RWPE2 (cell line): ENCODE measurements at regions not wholly inside any gene's neighbourhood (a gene's known extent, or its start where the extent isn't known, plus 50 kb on each side); places are given as distances from the start of the nearest gene placed in this dataset.
A peak's percentile ranks its signal among the peaks of the same experiment; 100 is the strongest.
"Not testable (repeated sequence)": the region's sequence is repeated elsewhere in the genome, so short reads cannot be mapped to it uniquely, and the experiment has no call there.

Experiments used
- ATAC-seq: fragments of 200-7000 bp; cut with Tn5 transposase; 3 replicates; pipeline ENCODE4 v1.9.1; 2021; ENCODE audit warnings: low read depth
- DNase-seq: peaks from one replicate; pipeline ENCODE4 v3.0.0-alpha.2; 2020; ENCODE audit warnings: low spot score
- H3K27ac ChIP-seq: fragments of 450-650 bp; 2 replicates; pipeline ENCODE4 v1.5.1; 2017; ENCODE audit warnings: mild to moderate bottlenecking; ENCODE audit not compliant: poor library complexity, severe bottlenecking
- H3K27me3 ChIP-seq: fragments of 250-450 bp; sonication (Bioruptor Pico); 2 replicates; pipeline ENCODE4 v1.5.1; 2021; ENCODE audit warnings: mild to moderate bottlenecking, moderate library complexity; ENCODE audit not compliant: insufficient read depth, poor library complexity, severe bottlenecking
- H3K36me3 ChIP-seq: fragments of 250-450 bp; sonication (Bioruptor Pico); 2 replicates; pipeline ENCODE4 v1.5.1; 2020; ENCODE audit warnings: low read depth, mild to moderate bottlenecking, moderate library complexity
- H3K4me1 ChIP-seq: fragments of 250-450 bp; sonication (Bioruptor Pico); 2 replicates; pipeline ENCODE4 v1.5.1; 2021; ENCODE audit warnings: mild to moderate bottlenecking, moderate library complexity; ENCODE audit not compliant: insufficient read depth, poor library complexity, severe bottlenecking
- H3K4me3 ChIP-seq: fragments of 250-450 bp; sonication (Bioruptor Pico); 2 replicates; pipeline ENCODE4 v1.5.1; 2021; ENCODE audit warnings: mild to moderate bottlenecking, moderate library complexity; ENCODE audit not compliant: severe bottlenecking
- H3K9me3 ChIP-seq: fragments of 250-450 bp; sonication (Bioruptor Pico); 2 replicates; pipeline ENCODE4 v1.5.1; 2021; ENCODE audit warnings: mild to moderate bottlenecking, moderate library complexity; ENCODE audit not compliant: severe bottlenecking
- TF ChIP-seq, protein P1 (sequence below): fragments of 450-650 bp; IDR thresholded peaks from one replicate; pipeline ENCODE4 v1.5.1; 2017; ENCODE audit warnings: mild to moderate bottlenecking, moderate library complexity; ENCODE audit not compliant: poor library complexity, severe bottlenecking

DNA sequence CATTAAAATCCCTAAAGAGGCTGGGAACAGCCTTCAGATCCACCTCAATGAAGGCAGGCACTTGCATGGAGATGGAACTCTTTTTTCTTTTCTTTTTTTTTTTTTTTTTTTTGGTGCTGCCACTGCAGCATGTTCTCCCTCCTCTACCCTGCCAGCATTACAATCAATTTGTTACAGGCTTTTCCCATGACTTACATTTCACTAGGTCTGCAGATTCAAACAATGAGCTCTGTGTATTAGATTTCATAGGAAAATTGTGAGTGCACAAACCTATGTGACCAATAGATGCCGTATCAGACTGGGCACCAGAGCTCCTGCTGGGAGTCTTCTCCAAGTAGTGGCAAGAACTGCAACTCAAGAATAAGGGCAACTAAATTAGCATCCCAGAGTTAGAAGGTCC lies 63.8 kb upstream of the GABRQ start:
- Histone ChIP-seq H3K36me3 (no peaks in the 10 kb centered on the region), H3K27ac (no peak overlapping the region), H3K4me3 (no peak overlapping the region), H3K4me1 (no peaks in the 10 kb centered on the region), H3K9me3 (no peaks in the 10 kb centered on the region), H3K27me3 (no peaks in the 10 kb centered on the region)
- ATAC-seq (no peak), DNase-seq (no peak)
- TF ChIP-seq, protein P1, sequence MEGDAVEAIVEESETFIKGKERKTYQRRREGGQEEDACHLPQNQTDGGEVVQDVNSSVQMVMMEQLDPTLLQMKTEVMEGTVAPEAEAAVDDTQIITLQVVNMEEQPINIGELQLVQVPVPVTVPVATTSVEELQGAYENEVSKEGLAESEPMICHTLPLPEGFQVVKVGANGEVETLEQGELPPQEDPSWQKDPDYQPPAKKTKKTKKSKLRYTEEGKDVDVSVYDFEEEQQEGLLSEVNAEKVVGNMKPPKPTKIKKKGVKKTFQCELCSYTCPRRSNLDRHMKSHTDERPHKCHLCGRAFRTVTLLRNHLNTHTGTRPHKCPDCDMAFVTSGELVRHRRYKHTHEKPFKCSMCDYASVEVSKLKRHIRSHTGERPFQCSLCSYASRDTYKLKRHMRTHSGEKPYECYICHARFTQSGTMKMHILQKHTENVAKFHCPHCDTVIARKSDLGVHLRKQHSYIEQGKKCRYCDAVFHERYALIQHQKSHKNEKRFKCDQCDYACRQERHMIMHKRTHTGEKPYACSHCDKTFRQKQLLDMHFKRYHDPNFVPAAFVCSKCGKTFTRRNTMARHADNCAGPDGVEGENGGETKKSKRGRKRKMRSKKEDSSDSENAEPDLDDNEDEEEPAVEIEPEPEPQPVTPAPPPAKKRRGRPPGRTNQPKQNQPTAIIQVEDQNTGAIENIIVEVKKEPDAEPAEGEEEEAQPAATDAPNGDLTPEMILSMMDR: no peak

GRCh38 chrX:152575331-152575730 lies 62.4 kb upstream of the GABRQ start:
- Histone ChIP-seq H3K9me3 (no peaks in the 10 kb centered on the region), H3K4me3 (no peak overlapping the region), H3K27me3 (no peaks in the 10 kb centered on the region), H3K36me3 (no peaks in the 10 kb centered on the region), H3K4me1 (no peaks in the 10 kb centered on the region), H3K27ac (no peak overlapping the region)
- no peak for DNase-seq
- peak; percentile 62 for ATAC-seq
- TF ChIP-seq, protein P1: no peak

- H3K4me1 ChIP-seq, ATAC-seq, DNase-seq, H3K27ac ChIP-seq, H3K9me3 ChIP-seq, H3K36me3 ChIP-seq, H3K4me3 ChIP-seq, H3K27me3 ChIP-seq: not testable (repeated sequence)
Observed at GRCh38 chrX:152587523-152587922, 50.2 kb upstream of the GABRQ start.
